DND-41 (cell line): ENCODE measurements at regions not wholly inside any gene's neighbourhood (a gene's known extent, or its start where the extent isn't known, plus 50 kb on each side); places are given as distances from the start of the nearest gene placed in this dataset.

Experiments
- ATAC-seq: fragments of 200-7000 bp; cut with Tn5 transposase; 3 replicates; pipeline ENCODE4 v1.9.1; 2021; ENCODE audit warnings: low read depth; ENCODE audit not compliant: insufficient read depth
- DNase-seq: peaks from one replicate; pipeline ENCODE4 v3.0.0-alpha.2; 2020
- H2AFZ ChIP-seq: 2 replicates; pipeline ENCODE4 v1.6.0; 2012; ENCODE audit warnings: low read depth, low read length
- H3K27ac ChIP-seq: 2 replicates; pipeline ENCODE4 v1.5.1; 2012; ENCODE audit warnings: low read length, inconsistent platforms
- H3K27me3 ChIP-seq: fragments of 200-600 bp; sonication (generic); 2 replicates; pipeline ENCODE4 v1.6.0; 2012; ENCODE audit warnings: low read length, mild to moderate bottlenecking, inconsistent platforms; ENCODE audit not compliant: insufficient read depth, poor library complexity
- H3K36me3 ChIP-seq: 2 replicates; pipeline ENCODE4 v1.5.1; 2012; ENCODE audit warnings: low read length, inconsistent platforms; ENCODE audit not compliant: insufficient read depth
- H3K4me1 ChIP-seq: 2 replicates; pipeline ENCODE4 v1.5.1; 2012; ENCODE audit warnings: mild to moderate bottlenecking, low read length; ENCODE audit not compliant: insufficient read depth
- H3K4me2 ChIP-seq: 2 replicates; pipeline ENCODE4 v1.6.0; 2012; ENCODE audit warnings: mild to moderate bottlenecking, moderate library complexity, low read length, inconsistent platforms; ENCODE audit not compliant: insufficient read depth
- H3K4me3 ChIP-seq, 2 experiments: fragments of 200-600 bp in 1 of 2; shearing (Covaris generic) in 1 of 2; 2 replicates each; pipeline ENCODE4 v1.5.1; 2012 to 2016; ENCODE audit warnings: inconsistent platforms in 2 of 2, low read length in 2 of 2, mild to moderate bottlenecking in 2 of 2, low read depth in 1 of 2, moderate library complexity in 1 of 2
- H3K79me2 ChIP-seq: 2 replicates; pipeline ENCODE4 v1.6.0; 2012; ENCODE audit warnings: low read length, inconsistent platforms; ENCODE audit not compliant: insufficient read depth
- H3K9ac ChIP-seq: 2 replicates; pipeline ENCODE4 v1.6.0; 2012; ENCODE audit warnings: low read depth, mild to moderate bottlenecking, inconsistent platforms, low read length, moderate library complexity
- H3K9me3 ChIP-seq: 2 replicates; pipeline ENCODE4 v1.5.1; 2012; ENCODE audit warnings: low read length, moderate library complexity, mild to moderate bottlenecking, inconsistent platforms; ENCODE audit not compliant: insufficient read depth, severe bottlenecking
- H4K20me1 ChIP-seq: 2 replicates; pipeline ENCODE4 v1.6.0; 2012; ENCODE audit warnings: low read length; ENCODE audit not compliant: insufficient read depth
- CTCF ChIP-seq: IDR thresholded peaks from 2 replicates; pipeline ENCODE4 v1.5.1; 2012; ENCODE audit warnings: borderline replicate concordance, low read length, moderate library complexity, mild to moderate bottlenecking; ENCODE audit not compliant: poor library complexity, severe bottlenecking; ENCODE audit errors: extremely low read depth
- EZH2 ChIP-seq: IDR thresholded peaks from 3 replicates; pipeline ENCODE4 v1.6.1; 2012; ENCODE audit warnings: borderline replicate concordance, low read depth, mild to moderate bottlenecking, moderate library complexity, low read length, inconsistent platforms; ENCODE audit not compliant: severe bottlenecking

- no peak overlapping the region for H3K4me3 ChIP-seq
- TF ChIP-seq CTCF, result no peak
- TF ChIP-seq EZH2, result no peak
- H3K4me1 ChIP-seq, result peaks cover 49% of the 10 kb centered on the region
- no peaks in the 10 kb centered on the region; the same call in 1 of the 2 replicates for H4K20me1 ChIP-seq
- H2AFZ ChIP-seq, result no peak overlapping the region
- H3K79me2 ChIP-seq, result no peaks in the 10 kb centered on the region
- H3K27ac ChIP-seq, result no peak overlapping the region
- H3K9me3 ChIP-seq, result no peaks in the 10 kb centered on the region
- ATAC-seq (no peak), DNase-seq (no peak)
- no peak overlapping the region for H3K4me2 ChIP-seq
- H3K36me3 ChIP-seq, result no peaks in the 10 kb centered on the region
- H3K9ac ChIP-seq, result no peak overlapping the region
- no peaks in the 10 kb centered on the region for H3K27me3 ChIP-seq
Measured at GRCh38 chr9:89739916-89740315, 135.1 kb downstream of the GADD45G start.

- no peaks in the 10 kb centered on the region for H3K27me3 ChIP-seq
- peaks cover 57% of the 10 kb centered on the region for H3K4me1 ChIP-seq
- no peak for ATAC-seq
- no peak for DNase-seq
- no peak overlapping the region for H3K4me2 ChIP-seq
- H3K27ac ChIP-seq, result no peak overlapping the region
- TF ChIP-seq EZH2 (no peak), CTCF (no peak)
- H3K9ac ChIP-seq, result no peak overlapping the region
- H4K20me1 ChIP-seq, result no peaks in the 10 kb centered on the region; the same call in 1 of the 2 replicates
- H3K79me2 ChIP-seq, result no peaks in the 10 kb centered on the region
- H3K4me3 ChIP-seq, result no peak overlapping the region
- no peak overlapping the region for H2AFZ ChIP-seq
- no peaks in the 10 kb centered on the region for H3K9me3 ChIP-seq
- H3K36me3 ChIP-seq, result no peaks in the 10 kb centered on the region
Measured at GRCh38 chr9:89740722-89741121, 135.9 kb downstream of the GADD45G start.

DNA sequence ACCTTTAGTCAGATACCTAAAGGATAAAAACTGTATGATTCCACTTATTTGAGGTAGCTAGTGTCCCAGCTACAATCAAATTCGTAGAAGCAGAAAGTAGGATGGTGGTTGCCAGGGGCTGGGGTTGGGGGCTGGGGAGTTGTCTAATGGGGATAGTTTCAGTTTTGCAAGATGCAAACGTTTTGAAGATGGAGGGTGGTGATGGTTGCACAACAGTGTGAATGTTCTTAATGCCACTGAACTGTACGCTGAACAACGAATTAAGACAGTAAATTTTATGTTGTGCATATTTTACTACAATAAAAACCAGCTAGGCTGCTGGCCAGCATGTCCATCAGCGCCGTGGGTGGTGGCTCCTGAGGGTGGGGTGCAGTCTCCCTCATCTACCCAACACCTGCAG is 137.8 kb downstream of the GADD45G start:
- Histone ChIP-seq H2AFZ (no peak overlapping the region), H3K4me2 (peak overlapping the region; percentile 44), H3K9me3 (no peaks in the 10 kb centered on the region), H3K27ac (peak overlapping the region; percentile 93), H3K9ac (peak overlapping the region; percentile 40; the same call in 1 of the 2 replicates), H4K20me1 (no peaks in the 10 kb centered on the region; the same call in 1 of the 2 replicates), H3K36me3 (no peaks in the 10 kb centered on the region), H3K4me3 (no peak overlapping the region; a peak in 1 of 4 replicates), H3K79me2 (no peaks in the 10 kb centered on the region), H3K4me1 (peaks cover 57% of the 10 kb centered on the region), H3K27me3 (no peaks in the 10 kb centered on the region)
- DNase-seq (peak; percentile 74), ATAC-seq (peak; percentile 27)
- no peak for TF ChIP-seq EZH2
- TF ChIP-seq CTCF, result no peak
